ENCODE measurements at regions not wholly inside any gene's neighbourhood (a gene's known extent, or its start where the extent isn't known, plus 50 kb on each side); places are given as distances from the start of the nearest gene placed in this dataset.

DNA sequence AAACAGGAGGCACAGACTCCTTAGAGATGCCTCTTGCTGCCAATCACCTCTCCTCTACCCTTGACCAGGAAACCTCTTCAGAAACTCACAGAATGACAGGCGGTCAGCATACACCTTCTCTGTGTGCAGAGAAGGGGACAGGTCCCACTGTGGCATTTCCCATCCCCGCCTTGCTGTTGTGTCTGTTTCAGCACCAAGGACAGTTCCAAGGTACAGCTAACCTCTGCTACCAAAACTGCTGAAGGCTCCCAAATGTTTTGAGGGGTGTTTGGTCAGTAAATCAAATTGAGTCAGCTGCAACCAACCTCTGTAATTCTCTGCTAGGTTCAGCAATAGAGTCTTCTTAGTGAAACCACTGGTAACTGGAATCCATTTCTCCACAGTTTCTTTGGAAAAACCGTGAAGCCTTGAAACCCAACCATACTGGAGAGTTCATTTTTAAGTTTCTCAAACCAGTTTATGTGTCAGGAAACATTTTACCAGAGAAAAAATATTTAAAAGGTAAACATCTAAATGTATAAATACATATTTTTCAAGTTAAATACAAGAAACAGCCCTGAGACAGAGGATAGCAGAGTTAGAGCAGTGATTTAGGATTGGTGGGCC is 122.0 kb downstream of the DRD1 start:
- DNase-seq (ENCODE audit: insufficient read length, low spot score) (no peak), FAIRE-seq (no peak)
- TF ChIP-seq, protein P1, sequence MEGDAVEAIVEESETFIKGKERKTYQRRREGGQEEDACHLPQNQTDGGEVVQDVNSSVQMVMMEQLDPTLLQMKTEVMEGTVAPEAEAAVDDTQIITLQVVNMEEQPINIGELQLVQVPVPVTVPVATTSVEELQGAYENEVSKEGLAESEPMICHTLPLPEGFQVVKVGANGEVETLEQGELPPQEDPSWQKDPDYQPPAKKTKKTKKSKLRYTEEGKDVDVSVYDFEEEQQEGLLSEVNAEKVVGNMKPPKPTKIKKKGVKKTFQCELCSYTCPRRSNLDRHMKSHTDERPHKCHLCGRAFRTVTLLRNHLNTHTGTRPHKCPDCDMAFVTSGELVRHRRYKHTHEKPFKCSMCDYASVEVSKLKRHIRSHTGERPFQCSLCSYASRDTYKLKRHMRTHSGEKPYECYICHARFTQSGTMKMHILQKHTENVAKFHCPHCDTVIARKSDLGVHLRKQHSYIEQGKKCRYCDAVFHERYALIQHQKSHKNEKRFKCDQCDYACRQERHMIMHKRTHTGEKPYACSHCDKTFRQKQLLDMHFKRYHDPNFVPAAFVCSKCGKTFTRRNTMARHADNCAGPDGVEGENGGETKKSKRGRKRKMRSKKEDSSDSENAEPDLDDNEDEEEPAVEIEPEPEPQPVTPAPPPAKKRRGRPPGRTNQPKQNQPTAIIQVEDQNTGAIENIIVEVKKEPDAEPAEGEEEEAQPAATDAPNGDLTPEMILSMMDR (IDR thresholded peaks at IDR 0.05; ENCODE audit: insufficient read depth, missing control alignments), result no peak

DNA sequence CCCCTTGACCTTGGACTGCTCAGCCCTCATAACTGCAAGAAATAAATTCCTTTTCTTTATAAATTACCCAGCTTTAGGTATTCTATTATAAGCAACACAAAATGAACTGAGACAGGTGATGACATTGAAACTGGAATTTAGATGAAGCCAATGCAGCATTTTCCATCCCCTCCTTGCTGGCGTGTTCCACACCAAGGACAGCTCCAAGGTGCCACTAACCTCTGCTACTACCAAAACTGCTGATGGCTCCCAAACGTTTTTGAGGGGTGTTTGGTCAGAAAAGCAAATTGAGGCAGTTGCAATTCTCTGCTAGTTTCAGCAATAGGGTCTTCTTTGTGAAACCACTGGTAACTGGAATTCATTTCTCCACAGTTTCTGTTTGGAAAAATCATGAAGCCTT is 124.8 kb downstream of the DRD1 start:
- DNase-seq (ENCODE audit: insufficient read length, low spot score) (no peak), FAIRE-seq (no peak)
- TF ChIP-seq, protein P1 (IDR thresholded peaks at IDR 0.05; ENCODE audit: insufficient read depth, missing control alignments), result no peak

DNA sequence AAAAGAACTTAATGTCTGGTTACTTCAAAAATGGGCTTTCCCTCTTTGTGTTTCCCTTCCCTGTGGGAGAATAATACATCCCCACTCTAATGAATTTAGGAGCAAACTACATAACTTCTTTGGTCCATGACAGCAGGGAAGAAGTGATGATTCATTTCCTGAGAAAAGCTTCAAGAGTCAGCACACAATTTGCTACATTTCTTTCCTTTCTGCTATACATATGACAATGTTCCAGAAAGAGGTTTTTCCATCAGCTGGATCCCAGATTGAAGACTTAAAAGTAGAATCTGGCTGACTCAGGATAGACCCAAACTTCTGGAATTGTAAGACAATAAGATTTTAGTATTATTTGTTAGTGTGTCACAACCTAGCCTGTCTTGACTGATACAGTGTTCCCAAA is 126.1 kb downstream of the DRD1 start:
- FAIRE-seq, result no peak
- TF ChIP-seq, protein P1 (IDR thresholded peaks at IDR 0.05; ENCODE audit: insufficient read depth, missing control alignments), result no peak

DNA sequence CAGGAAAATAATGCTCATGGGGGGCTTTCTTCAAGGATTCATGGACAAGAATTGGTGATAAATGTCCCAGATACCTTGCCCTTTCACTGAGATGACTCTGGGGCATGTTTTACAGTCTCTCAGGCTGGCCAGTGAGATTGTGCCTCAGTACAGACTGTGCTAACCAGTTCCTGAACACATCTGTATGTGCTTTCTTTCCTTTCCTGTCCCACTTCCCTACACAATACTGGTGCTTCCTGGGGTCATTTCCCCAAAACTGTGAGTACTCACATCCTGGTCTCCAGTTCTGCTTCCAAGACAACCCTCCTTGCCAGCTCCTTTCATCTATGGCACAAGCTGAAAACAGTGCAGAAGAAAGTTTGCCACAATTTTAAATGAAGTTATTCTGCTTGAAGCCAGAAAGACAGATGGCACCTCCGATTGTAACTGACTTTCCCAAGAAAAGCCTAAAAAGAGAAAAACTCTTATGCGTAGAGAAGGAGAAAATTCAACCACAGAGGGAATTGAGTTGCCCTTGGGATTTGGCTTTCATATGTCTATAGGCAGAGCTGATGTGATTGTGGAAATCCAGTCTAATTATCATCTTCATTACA is 134.7 kb downstream of the DRD1 start:
- FAIRE-seq (no peak), DNase-seq (ENCODE audit: insufficient read length, low spot score) (no peak)
- TF ChIP-seq, protein P1 (IDR thresholded peaks at IDR 0.05; ENCODE audit: insufficient read depth, missing control alignments), result no peak

More for the DNA sequence above, 126.1 kb downstream of the DRD1 start:
- no peak for DNase-seq (ENCODE audit: insufficient read length, low spot score)

DNA sequence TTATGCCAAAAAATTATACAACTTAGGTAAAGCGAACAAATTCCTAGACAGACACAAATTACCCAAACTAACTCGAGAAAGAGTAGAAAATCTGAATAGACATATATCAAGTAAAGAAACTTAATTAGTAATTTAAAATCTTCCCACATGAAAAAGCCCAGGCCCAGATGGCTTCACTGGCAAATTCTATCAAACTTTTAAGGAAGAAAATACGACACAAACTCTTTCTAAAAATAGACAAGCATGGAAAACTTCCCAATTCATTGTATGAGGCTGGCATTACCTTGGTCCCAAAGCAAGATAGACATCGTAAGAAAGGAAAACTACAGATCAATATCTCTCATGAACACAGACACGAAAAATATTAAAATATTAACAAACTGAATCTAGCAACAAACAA is 135.3 kb downstream of the DRD1 start:
- TF ChIP-seq, protein P1 (IDR thresholded peaks at IDR 0.05; ENCODE audit: insufficient read depth, missing control alignments), result no peak
- DNase-seq (ENCODE audit: insufficient read length, low spot score) (no peak), FAIRE-seq (no peak)

DNA sequence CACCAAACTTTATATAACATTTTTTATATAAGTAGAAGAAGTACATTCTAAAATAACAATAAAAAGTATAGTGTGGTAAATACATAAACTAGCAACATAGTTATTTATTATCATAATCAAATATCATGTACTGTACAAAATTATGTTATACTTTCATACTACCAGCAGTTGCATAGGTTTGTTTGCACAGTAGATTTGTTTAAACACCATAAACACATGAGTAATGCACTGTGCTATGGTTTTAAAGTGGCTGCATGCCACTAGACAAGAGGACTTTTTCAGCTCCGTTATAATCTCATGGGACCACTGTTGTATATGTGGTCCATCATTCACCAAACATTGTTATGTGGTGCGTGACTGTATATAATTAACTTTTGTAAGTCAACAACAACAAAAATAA is 137.6 kb downstream of the DRD1 start:
- TF ChIP-seq, protein P1 (IDR thresholded peaks at IDR 0.05; ENCODE audit: insufficient read depth, missing control alignments), result no peak
- DNase-seq (ENCODE audit: insufficient read length, low spot score) (no peak), FAIRE-seq (no peak)

DNA sequence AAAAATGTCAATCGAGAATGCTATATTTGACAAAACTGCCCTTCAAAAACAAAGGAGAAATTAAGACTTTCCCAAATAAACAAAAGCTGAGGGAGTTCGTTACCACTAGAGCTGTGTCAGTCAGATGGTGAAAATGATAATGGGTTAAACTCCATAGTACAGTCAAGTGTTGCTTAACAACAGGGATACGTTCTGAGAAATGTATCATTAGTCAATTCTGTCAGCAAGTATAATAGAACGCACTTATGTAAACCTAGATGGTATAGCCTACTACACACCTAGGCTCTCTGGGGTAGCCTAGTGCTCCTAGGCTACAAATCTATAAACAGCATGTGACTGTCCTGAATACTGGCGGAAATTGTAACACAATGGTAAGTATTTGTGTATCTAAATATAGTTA is 138.7 kb downstream of the DRD1 start:
- DNase-seq (ENCODE audit: insufficient read length, low spot score) (no peak), FAIRE-seq (no peak)
- TF ChIP-seq, protein P1 (IDR thresholded peaks at IDR 0.05; ENCODE audit: insufficient read depth, missing control alignments), result no peak
